Activated CD8-positive, alpha-beta memory T cell treated with anti-CD3 and anti-CD28 coated beads, Interleukin-2, amount 10 ng/mL, durations not matched to agents 7 days and 5 days (primary cell): ENCODE measurements at regions not wholly inside any gene's neighbourhood (a gene's known extent, or its start where the extent isn't known, plus 50 kb on each side); places are given as distances from the start of the nearest gene placed in this dataset.

Experiments
- ATAC-seq: fragments of 150-1000 bp; cut with Tn5 transposase; one replicate; pipeline ENCODE4 v1.10.0; 2021; ENCODE audit warnings: moderate library complexity
- CTCF ChIA-PET: fragments of 350-600 bp; sonication (Branson Sonifier 250); formaldehyde crosslinking; loops from one replicate; lab custom pipeline; 2021; ENCODE audit warnings: antibody characterized with exemption; lab: Charles Lee
- DNase-seq: peaks from one replicate; pipeline ENCODE4 v3.0.0-alpha.2; 2020
- H3K27ac Mint-ChIP-seq: one replicate; pipeline ENCODE4 v1.8.0; 2021; ENCODE audit warnings: mild to moderate bottlenecking, mixed read lengths
- H3K27me3 Mint-ChIP-seq: one replicate; pipeline ENCODE4 v1.8.0; 2021; ENCODE audit warnings: mixed read lengths
- H3K36me3 Mint-ChIP-seq: one replicate; pipeline ENCODE4 v1.8.0; 2021; ENCODE audit warnings: mild to moderate bottlenecking, mixed read lengths
- H3K4me1 Mint-ChIP-seq: one replicate; pipeline ENCODE4 v1.8.0; 2021; ENCODE audit warnings: mixed read lengths
- H3K4me3 Mint-ChIP-seq: one replicate; pipeline ENCODE4 v1.8.0; 2021; ENCODE audit warnings: mild to moderate bottlenecking, moderate library complexity, mixed read lengths
- H3K9me3 Mint-ChIP-seq: one replicate; pipeline ENCODE4 v1.8.0; 2022; ENCODE audit warnings: low read depth, mixed read lengths

DNA sequence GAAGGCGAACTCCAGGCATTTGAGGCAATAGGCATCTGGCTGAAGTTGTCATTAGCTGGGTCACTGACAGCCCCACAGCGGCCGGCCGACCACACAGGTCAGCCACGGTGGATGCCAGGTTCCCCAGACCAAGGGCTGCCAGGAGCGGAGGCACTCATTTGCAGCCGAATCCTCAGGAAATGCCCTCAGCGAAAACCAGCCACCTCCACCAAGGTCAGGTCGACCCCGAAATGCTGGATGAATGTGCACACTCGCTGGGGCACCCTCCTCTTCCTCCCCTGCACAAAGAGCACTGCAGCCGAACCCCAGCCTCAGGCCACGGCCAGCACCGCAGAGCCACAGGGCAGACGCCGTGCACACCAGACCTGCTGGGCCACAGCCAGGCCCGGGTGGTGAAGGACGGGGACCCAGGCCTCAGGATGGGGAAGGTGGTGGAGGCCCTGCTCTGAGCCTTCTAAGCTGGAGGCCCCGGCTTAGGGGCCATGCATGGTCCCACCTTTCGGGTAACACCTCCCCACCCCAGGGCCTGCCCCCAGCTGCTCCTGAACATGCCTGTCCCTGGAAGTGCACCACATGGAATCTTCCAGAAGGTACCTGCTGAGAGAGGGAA lies 206.0 kb downstream of the BRD1 start:
- Mint-ChIP-seq H3K27ac (no peak overlapping the region), H3K4me1 (peaks cover 2% of the 10 kb centered on the region), H3K36me3 (no peaks in the 10 kb centered on the region), H3K4me3 (no peak overlapping the region), H3K27me3 (no peaks in the 10 kb centered on the region), H3K9me3 (no peaks in the 10 kb centered on the region)
- DNase-seq: no peak
- CTCF ChIA-PET: no interaction called here
- no peak for ATAC-seq

DNA sequence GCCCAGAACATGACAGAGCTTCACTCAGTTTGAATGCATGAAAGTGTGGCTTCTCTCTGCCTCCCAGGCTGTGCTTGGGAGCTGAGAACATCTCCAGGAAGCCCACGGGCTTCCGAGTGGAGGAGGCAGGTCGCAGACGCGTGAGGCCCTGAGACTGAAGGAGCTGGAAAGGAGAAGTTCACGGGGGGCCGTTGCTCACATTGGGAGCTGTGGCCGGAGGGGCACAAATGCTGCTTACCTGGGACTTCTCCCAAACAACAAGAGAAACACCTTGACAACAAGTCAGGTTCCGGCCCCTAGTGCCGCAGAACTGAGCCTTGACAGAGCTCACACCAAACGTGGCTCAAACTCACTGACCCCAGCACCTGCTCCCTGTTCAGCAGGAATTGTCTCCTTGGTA lies 207.0 kb downstream of the BRD1 start:
- ATAC-seq (no peak), DNase-seq (no peak)
- H3K36me3 Mint-ChIP-seq: no peaks in the 10 kb centered on the region
- H3K9me3 Mint-ChIP-seq: no peaks in the 10 kb centered on the region
- no peaks in the 10 kb centered on the region for H3K27me3 Mint-ChIP-seq
- CTCF ChIA-PET: no interaction called here
- no peak overlapping the region for H3K27ac Mint-ChIP-seq
- H3K4me3 Mint-ChIP-seq: no peak overlapping the region
- H3K4me1 Mint-ChIP-seq: peaks cover 2% of the 10 kb centered on the region

DNA sequence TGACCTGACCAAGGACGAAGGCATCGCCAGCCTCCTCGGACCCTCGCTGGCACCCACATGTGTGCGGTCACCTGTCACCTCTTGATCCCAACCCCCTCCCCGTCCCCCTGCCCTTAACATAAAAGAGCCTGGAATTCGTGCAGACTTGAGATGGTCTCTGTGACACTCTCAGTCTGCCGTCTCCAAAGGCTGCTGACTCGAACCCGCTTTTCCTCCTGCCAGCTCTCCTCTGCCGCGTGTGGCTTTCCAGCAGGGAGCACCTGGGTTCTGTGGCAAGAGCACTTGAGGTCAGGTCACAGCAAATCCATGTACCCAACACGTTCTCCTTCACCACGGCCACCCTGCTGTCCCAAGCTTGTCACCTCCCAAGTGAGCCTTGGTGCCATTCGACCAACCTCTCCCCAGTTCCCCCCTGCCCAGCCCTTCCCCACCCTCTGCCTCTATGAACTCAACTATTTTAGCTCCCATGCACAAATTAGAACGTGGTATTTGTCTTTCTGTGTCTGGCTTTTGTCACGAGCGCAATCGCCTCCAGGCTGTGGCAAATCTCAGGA lies 207.6 kb downstream of the BRD1 start:
- ATAC-seq (no peak), DNase-seq (no peak)
- CTCF ChIA-PET: no interaction called here
- no peaks in the 10 kb centered on the region for H3K36me3 Mint-ChIP-seq
- H3K4me3 Mint-ChIP-seq: no peak overlapping the region
- H3K9me3 Mint-ChIP-seq: no peaks in the 10 kb centered on the region
- H3K27me3 Mint-ChIP-seq: no peaks in the 10 kb centered on the region
- peaks cover 2% of the 10 kb centered on the region for H3K4me1 Mint-ChIP-seq
- no peak overlapping the region for H3K27ac Mint-ChIP-seq

DNA sequence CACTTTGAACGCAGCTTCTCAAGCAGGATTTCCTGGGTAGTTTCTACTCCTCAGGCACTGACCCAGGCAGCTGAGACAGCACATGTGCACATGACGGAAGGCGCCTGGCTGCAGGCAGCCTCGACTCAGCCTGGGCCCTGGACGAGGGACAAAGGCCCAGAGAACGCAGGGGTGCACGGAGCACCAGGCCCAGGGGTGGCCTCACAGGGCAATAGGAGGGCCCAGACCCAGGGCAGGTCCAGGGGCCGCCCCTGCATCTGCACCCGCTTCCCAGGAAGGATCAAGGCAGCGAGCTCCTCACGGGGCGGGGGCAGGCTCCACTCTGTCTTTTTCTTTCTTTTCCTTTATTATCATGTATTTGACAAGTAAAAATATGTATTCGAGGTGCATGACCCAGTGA lies 208.4 kb downstream of the BRD1 start:
- DNase-seq (no peak), ATAC-seq (no peak)
- CTCF ChIA-PET: no interaction called here
- no peaks in the 10 kb centered on the region for H3K27me3 Mint-ChIP-seq
- no peak overlapping the region for H3K4me3 Mint-ChIP-seq
- H3K27ac Mint-ChIP-seq: no peak overlapping the region
- peaks cover 2% of the 10 kb centered on the region for H3K4me1 Mint-ChIP-seq
- H3K36me3 Mint-ChIP-seq: no peaks in the 10 kb centered on the region
- no peaks in the 10 kb centered on the region for H3K9me3 Mint-ChIP-seq

DNA sequence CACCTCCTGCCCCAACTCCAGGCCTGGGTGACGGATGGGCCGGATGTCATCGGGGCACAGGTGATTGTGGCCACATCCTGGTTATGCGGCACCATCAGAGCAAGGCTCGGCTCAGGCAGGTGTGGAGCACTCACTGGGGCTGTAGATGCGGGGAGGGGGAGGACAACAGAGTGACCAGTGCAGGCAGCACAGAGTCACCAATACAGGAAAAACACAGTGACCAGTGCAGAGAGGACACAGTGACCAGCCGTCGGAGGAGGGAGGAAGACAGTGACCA lies 209.1 kb downstream of the BRD1 start:
- no peaks in the 10 kb centered on the region for H3K9me3 Mint-ChIP-seq
- no peak overlapping the region for H3K4me3 Mint-ChIP-seq
- H3K4me1 Mint-ChIP-seq: peaks cover 2% of the 10 kb centered on the region
- CTCF ChIA-PET: no interaction called here
- ATAC-seq (no peak), DNase-seq (no peak)
- no peak overlapping the region for H3K27ac Mint-ChIP-seq
- no peaks in the 10 kb centered on the region for H3K27me3 Mint-ChIP-seq
- no peaks in the 10 kb centered on the region for H3K36me3 Mint-ChIP-seq

DNA sequence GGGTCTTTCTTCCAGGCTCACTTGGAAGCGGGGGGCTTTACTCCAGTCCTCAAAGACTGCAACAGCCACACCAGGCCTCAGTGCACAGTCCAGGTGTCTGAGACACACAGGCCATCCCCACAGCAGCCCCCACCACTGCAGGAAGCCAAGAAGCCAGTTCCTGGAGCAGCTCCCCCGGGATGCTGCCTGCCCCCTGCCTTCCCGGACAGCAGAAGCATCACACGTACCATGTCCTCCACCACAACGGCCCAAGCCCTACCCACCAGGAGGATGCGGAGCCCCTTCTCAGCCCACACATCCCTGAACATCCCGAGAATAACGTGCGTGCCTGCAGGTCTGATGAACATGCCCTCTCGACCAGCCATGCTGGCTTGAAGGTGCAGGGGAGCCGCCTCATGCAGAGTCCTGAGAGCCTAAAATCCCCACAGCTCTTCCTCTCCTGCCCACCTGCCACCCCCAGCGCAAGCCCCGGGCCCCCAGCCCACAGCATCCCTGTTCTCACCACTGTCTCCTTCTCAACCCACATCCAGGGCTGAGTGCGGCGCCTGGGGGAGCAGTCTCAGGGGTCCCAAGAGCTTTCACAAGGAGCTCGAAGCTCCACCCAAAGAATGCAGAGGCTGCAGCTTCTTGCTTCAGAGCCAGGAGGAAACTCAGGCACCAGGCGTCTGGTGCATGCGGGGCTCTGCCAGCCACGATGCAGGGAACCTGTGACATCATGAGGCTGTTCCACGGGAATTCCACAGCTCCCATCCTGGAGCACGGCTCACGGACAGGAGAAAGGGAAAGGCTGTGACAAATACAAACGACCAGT lies 209.6 kb downstream of the BRD1 start:
- CTCF ChIA-PET: no interaction called here

DNA sequence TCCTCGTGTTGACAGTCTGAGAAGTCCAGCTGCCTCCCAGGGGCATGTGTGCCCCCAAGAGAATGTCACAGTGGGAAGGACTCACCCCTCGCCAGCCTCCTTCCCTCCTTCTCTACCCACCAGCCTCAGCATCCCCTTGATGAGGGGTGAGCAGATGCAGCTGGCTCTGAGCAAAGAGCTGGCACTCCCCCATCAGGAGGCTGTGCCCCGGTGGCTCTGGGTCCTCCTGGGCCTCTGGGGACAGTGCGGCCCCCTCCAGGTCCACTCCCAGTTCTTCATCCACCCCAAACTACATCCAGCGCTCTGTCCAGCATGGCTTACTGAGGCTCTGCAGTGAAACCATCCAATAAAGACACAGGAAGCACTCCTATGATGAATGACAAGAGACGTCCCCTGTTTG lies 210.4 kb downstream of the BRD1 start:
- Mint-ChIP-seq H3K4me3 (no peak overlapping the region), H3K4me1 (peaks cover 2% of the 10 kb centered on the region), H3K27ac (no peak overlapping the region), H3K36me3 (peaks cover 4% of the 10 kb centered on the region), H3K9me3 (no peaks in the 10 kb centered on the region), H3K27me3 (no peaks in the 10 kb centered on the region)
- CTCF ChIA-PET: no interaction called here
- no peak for DNase-seq
- ATAC-seq: no peak

More for the DNA sequence above, 209.6 kb downstream of the BRD1 start:
- Mint-ChIP-seq H3K36me3 (no peaks in the 10 kb centered on the region), H3K27me3 (no peaks in the 10 kb centered on the region), H3K9me3 (no peaks in the 10 kb centered on the region), H3K27ac (no peak overlapping the region), H3K4me1 (peaks cover 2% of the 10 kb centered on the region), H3K4me3 (no peak overlapping the region)
- no peak for ATAC-seq
- no peak for DNase-seq

DNA sequence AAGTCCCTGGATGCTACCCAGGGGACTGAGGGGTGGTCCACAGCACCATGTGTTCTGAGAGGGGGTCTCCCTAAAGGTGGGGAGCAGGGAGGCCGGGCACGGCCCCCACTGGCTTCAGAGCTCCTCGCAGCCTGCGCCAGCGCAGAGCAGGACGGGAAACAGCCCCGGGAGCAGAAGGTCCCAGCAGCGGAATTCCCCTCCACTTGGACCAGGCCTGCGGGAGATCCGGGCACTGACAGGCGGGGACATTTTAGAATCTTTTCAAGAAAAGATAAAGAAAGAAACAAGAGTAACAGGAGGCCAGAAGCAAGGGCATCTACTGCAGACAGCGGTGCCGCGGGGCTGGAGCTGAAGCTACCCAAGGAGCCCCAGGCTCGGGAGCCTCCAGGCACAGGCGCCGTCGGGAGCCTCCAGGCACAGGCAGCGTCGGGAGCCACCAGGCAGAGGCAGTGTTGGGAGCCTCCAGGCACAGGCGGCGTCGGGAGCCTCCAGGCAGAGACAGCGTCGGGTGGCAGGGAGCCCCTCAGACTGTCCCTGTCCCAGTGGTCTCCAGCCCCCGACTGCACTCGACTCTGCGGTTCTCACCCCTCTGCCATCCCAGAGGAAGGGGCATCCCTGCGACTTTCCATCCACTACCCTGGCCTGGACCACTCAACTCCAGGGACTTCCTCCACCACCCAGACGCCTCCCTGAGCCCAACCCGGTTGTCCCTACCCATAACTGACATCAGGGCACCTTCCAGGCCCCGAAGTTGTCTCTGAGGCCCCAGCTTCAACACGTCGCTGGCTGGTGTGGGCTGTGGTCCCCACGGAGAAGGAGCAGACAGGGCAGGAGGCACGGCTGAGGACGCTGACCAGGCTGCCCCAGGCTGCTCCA lies 211.1 kb downstream of the BRD1 start:
- Mint-ChIP-seq H3K4me3 (no peak overlapping the region), H3K27ac (no peak overlapping the region), H3K27me3 (no peaks in the 10 kb centered on the region), H3K36me3 (peaks cover 4% of the 10 kb centered on the region), H3K9me3 (no peaks in the 10 kb centered on the region), H3K4me1 (peaks cover 2% of the 10 kb centered on the region)
- DNase-seq (no peak), ATAC-seq (no peak)
- CTCF ChIA-PET: no interaction called here

DNA sequence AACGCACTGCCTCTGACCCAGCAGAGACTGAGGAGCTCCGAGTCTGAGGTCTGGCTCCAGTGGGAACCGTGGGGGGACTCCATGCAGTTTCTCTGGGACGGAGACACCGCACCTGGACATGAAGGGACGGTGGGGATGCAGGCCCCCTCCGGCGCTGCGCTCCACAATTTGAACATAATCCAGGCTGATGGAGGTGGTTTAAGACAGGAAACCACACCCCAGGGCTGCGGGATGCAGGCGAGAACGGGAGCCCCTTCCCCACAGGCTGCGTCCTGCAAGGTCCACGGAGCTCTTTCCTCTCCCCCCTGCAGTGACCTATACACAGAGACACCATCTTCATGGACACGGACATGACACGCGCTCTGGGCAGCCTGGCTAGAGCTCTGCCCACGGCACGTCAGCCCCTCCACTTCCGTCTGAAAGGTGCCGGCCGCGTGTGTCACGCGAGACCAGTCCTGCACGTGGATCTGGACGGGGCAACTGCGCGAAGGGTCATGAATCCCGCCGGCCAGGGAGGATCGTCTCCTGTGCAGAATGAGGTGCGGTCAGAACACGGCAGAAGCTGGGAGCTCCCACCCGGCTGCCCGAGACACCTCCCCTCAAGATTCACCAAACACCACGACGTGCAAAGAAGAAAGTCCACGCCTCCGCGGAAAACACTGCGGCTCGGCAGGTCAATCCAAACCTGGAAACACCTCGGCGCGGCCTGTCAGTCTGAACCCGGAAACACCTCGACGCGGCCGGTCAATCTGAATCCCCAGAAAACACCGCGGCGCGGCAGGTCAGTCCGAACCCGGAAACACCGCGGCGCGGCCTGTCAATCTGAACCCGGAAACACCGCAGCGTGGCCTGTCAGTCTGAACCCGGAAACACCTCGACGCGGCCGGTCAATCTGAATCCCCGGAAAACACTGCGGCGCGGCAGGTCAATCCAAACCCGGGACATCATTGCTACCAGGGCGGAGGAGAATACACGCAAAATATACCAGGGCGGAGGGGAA lies 212.4 kb downstream of the BRD1 start:
- H3K9me3 Mint-ChIP-seq: no peaks in the 10 kb centered on the region
- DNase-seq: no peak
- H3K27me3 Mint-ChIP-seq: no peaks in the 10 kb centered on the region
- H3K27ac Mint-ChIP-seq: no peak overlapping the region
- ATAC-seq: no peak
- H3K4me3 Mint-ChIP-seq: no peak overlapping the region
- H3K36me3 Mint-ChIP-seq: peaks cover 7% of the 10 kb centered on the region
- CTCF ChIA-PET: no interaction called here
- peaks cover 2% of the 10 kb centered on the region for H3K4me1 Mint-ChIP-seq

DNA sequence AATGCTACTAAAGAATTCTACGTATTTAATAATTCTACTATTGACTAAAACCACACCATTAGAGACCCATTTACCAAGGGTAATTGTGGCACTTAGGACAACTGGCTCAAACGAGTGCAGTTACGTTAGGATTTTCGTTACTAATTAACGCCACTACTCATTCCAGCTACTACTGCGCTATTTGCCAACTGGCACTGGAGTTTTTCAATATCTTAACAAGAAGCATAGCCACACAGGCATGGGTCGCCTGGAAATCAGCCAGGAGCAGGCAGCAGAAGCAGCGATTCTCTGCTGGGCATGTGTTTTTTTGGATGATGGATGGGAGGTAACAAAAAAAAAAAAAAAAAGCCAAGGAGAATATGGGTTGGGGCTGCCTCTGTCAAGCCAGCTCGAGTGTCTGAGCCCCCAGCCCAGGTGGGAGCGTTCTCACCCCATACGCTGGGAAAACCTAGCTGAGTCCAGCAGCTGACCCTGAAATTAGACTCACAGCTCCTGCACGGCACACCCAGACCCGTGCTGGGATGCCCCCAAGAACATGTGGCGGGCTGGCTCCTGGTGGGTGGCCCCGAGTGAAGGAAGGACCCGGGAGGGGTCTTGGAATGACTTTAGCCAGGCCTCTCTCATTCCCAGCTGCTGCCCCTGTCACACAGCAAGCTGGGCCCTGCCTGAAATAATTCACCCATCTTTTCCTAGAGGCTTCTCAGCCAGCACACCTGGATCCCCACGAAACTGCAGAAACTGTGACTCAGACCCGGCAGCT lies 214.0 kb downstream of the BRD1 start:
- DNase-seq (no peak), ATAC-seq (no peak)
- Mint-ChIP-seq H3K4me1 (peaks cover 2% of the 10 kb centered on the region), H3K4me3 (no peak overlapping the region), H3K36me3 (peaks cover 7% of the 10 kb centered on the region), H3K27me3 (no peaks in the 10 kb centered on the region), H3K27ac (no peak overlapping the region), H3K9me3 (no peaks in the 10 kb centered on the region)
- CTCF ChIA-PET: no interaction called here

DNA sequence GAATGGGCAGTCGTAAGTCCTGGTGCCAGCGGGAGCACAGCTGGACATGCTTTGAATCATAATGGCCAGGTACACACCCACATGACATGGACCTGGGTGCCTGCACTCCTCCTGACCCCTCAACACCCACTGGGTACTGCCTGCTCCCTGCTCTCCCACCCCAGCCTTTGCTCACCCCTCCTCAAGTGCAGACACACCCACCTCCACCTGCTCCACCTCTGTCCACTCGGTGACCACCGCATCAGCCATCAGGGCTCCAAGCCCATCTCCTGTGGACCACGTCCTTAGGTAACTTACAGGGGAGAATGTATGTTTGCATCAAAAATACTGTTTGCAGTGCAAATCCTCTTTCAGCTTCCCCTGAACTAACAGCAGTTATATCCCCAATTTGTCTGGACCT lies 214.6 kb downstream of the BRD1 start:
- H3K27ac Mint-ChIP-seq: no peak overlapping the region
- ATAC-seq (no peak), DNase-seq (no peak)
- H3K4me1 Mint-ChIP-seq: no peaks in the 10 kb centered on the region
- H3K36me3 Mint-ChIP-seq: peaks cover 7% of the 10 kb centered on the region
- no peaks in the 10 kb centered on the region for H3K9me3 Mint-ChIP-seq
- H3K27me3 Mint-ChIP-seq: no peaks in the 10 kb centered on the region
- H3K4me3 Mint-ChIP-seq: no peak overlapping the region
- CTCF ChIA-PET: no interaction called here

DNA sequence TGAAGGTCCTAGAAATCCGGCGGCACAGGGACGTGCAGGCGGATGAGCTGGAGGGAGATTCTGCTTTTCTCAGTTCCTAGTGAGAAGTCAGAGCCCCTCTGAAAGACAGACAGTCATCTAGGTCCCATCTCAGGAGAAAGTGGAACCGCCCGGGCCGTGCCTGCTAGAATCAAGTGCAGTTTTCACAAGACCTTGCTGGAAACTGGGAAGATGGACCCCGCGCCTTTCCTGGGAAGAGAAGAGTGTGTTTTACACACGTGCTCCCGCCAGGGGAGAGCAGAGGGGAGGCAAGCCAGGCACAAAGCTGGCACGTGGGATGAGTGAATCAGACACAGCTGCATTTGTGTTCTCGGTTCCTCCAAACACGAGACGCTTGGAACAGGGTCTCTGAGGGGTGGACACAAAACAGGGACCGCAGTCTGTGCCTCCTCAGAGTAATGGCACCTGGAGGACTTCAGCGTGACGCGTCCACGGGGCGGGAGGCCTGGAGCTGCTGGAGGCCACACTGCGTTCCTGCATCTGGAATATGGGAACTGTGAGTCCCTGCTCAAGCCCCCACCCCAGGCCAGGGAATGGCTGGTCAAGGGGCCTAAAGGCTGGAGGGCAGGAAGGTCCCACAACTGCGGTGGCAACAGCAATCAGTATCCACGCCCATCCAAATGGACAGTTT lies 218.3 kb downstream of the BRD1 start:
- no peak for ATAC-seq
- Mint-ChIP-seq H3K27ac (no peak overlapping the region), H3K4me3 (no peak overlapping the region), H3K36me3 (peaks cover 16% of the 10 kb centered on the region), H3K4me1 (no peaks in the 10 kb centered on the region), H3K9me3 (peaks cover 9% of the 10 kb centered on the region), H3K27me3 (no peaks in the 10 kb centered on the region)
- CTCF ChIA-PET: no interaction called here
- DNase-seq: no peak
